ENCODE measurements at regions not wholly inside any gene's neighbourhood (a gene's known extent, or its start where the extent isn't known, plus 50 kb on each side); places are given as distances from the start of the nearest gene placed in this dataset.

DNA sequence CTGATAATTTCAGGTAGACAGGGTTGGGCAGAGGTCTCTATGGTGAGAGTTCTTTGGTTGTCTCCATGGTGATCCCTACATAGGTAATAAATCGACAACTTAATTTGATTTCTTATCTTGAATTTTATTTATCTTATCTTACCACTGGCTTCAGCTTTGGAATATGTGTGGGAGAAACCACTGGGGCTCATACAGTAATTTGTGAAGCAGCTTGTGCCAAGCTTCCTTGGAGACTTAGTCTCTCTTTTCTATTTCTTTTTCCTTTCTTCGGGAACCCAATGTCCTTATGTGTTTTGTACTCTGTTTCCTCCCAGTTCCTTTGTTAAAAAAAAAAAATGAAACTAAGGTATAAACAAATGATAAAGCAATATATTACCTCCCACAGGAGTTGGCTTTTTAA, 242.4 kb upstream of the CNKSR2 start:
- ATAC-seq (no peak), DNase-seq (ENCODE audit: low spot score) (no peak), FAIRE-seq (no peak)
- Histone ChIP-seq H3K27ac (ENCODE audit: extremely low read length, insufficient read depth, low read length) (no peak overlapping the region), H3K79me2 (ENCODE audit: insufficient read depth, low read length) (no peaks in the 10 kb centered on the region), H3K9me3 (ENCODE audit: low read length) (no peaks in the 10 kb centered on the region), H3K4me2 (ENCODE audit: low read depth, low read length) (no peak overlapping the region), H3K27me3 (ENCODE audit: control insufficient read depth in 1 of 2, insufficient read depth in 2 of 2, low read length in 2 of 2) (no peaks in the 10 kb centered on the region), H4K20me1 (ENCODE audit: insufficient read depth, low read length) (no peaks in the 10 kb centered on the region), H3K4me3 (replicated peaks in 1 of 3; ENCODE audit: insufficient read depth in 1 of 3, low read depth in 2 of 3, low read length in 3 of 3) (no peak overlapping the region), H3K36me3 (replicated peaks in 1 of 2; ENCODE audit: control insufficient read depth in 1 of 2, insufficient read depth in 2 of 2, low read length in 2 of 2) (no peaks in the 10 kb centered on the region), H3K4me1 (ENCODE audit: insufficient read depth, low read length) (no peaks in the 10 kb centered on the region), H2AFZ (ENCODE audit: low read length) (no peak overlapping the region), H3K9ac (ENCODE audit: insufficient read depth, low read depth, low read length) (no peak overlapping the region)
- ChIA-PET POLR2A (no interaction called here), CTCF (ENCODE audit: low intra/inter-chr PET ratio, low total read pairs) (no interaction called here)
- in situ Hi-C loops (cut with HindIII; ENCODE audit: extremely low pct_ligation_motif_present, low pct_unique_long_range_greater_than_20kb) (no loop called here), intact Hi-C loops (cut with micrococcal nuclease; ENCODE audit: unreplicated experiment) (no loop called here)
- no TSS peak for BruUV-seq (replicated peaks)
- TF ChIP-seq ZNF362 (CRISPR knock-in tag; IDR thresholded peaks at IDR 0.05; ENCODE audit: borderline replicate concordance) (no peak), DNMT3B (CRISPR knock-in tag; conservative IDR thresholded peaks at IDR 0.05) (no peak), TBX2 (CRISPR knock-in tag; IDR thresholded peaks at IDR 0.05; ENCODE audit: borderline replicate concordance) (no peak), ZNF20 (CRISPR knock-in tag; IDR thresholded peaks at IDR 0.05) (no peak)
- TF ChIP-seq, protein P1, sequence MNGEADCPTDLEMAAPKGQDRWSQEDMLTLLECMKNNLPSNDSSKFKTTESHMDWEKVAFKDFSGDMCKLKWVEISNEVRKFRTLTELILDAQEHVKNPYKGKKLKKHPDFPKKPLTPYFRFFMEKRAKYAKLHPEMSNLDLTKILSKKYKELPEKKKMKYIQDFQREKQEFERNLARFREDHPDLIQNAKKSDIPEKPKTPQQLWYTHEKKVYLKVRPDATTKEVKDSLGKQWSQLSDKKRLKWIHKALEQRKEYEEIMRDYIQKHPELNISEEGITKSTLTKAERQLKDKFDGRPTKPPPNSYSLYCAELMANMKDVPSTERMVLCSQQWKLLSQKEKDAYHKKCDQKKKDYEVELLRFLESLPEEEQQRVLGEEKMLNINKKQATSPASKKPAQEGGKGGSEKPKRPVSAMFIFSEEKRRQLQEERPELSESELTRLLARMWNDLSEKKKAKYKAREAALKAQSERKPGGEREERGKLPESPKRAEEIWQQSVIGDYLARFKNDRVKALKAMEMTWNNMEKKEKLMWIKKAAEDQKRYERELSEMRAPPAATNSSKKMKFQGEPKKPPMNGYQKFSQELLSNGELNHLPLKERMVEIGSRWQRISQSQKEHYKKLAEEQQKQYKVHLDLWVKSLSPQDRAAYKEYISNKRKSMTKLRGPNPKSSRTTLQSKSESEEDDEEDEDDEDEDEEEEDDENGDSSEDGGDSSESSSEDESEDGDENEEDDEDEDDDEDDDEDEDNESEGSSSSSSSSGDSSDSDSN (CRISPR knock-in tag; IDR thresholded peaks at IDR 0.05) = no peak
- TF ChIP-seq, protein P2, sequence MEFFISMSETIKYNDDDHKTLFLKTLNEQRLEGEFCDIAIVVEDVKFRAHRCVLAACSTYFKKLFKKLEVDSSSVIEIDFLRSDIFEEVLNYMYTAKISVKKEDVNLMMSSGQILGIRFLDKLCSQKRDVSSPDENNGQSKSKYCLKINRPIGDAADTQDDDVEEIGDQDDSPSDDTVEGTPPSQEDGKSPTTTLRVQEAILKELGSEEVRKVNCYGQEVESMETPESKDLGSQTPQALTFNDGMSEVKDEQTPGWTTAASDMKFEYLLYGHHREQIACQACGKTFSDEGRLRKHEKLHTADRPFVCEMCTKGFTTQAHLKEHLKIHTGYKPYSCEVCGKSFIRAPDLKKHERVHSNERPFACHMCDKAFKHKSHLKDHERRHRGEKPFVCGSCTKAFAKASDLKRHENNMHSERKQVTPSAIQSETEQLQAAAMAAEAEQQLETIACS (CRISPR knock-in tag; IDR thresholded peaks at IDR 0.05) = no peak
- 0% methylated on average over 2 of the region's 2 CpGs for WGBS (ENCODE audit: low lambda C conversion rate)

Data from HepG2 (cell line).